GM12864 (cell line): ENCODE measurements at regions not wholly inside any gene's neighbourhood (a gene's known extent, or its start where the extent isn't known, plus 50 kb on each side); places are given as distances from the start of the nearest gene placed in this dataset.

Experiments used
- DNase-seq: peaks from one replicate; pipeline ENCODE4 v3.0.0-alpha.2; 2011; ENCODE audit warnings: low read depth
- H3K4me3 ChIP-seq: 2 replicates; pipeline ENCODE4 v1.5.1; 2011; ENCODE audit warnings: mild to moderate bottlenecking, low read depth, low read length, control low read depth
- CTCF ChIP-seq: IDR thresholded peaks from 2 replicates; pipeline ENCODE4 v1.5.1; 2011; ENCODE audit warnings: low read depth, mild to moderate bottlenecking, moderate library complexity, low read length, control low read depth, inconsistent platforms; ENCODE audit errors: missing control alignments

- H3K4me3 ChIP-seq, result no peak overlapping the region
- TF ChIP-seq CTCF, result no peak
- no peak for DNase-seq
Measured at GRCh38 chr3:4139462-4140140, 163.6 kb upstream of the SETMAR start.

- DNase-seq, result no peak
- TF ChIP-seq CTCF, result no peak
- no peak overlapping the region for H3K4me3 ChIP-seq
Measured at GRCh38 chr3:4140921-4141320, 162.2 kb upstream of the SETMAR start.

- no peak for TF ChIP-seq CTCF
- DNase-seq, result no peak
- H3K4me3 ChIP-seq, result no peak overlapping the region
Measured at GRCh38 chr3:4147556-4148118, 155.5 kb upstream of the SETMAR start.

GRCh38 chr3:4149296-4149695 lies 153.9 kb upstream of the SETMAR start:
- TF ChIP-seq CTCF, result no peak
- no peak overlapping the region for H3K4me3 ChIP-seq
- DNase-seq, result no peak

- H3K4me3 ChIP-seq, result no peak overlapping the region
- DNase-seq, result no peak
- TF ChIP-seq CTCF, result no peak
Measured at GRCh38 chr3:4150816-4151215, 152.4 kb upstream of the SETMAR start.

- no peak for DNase-seq
- H3K4me3 ChIP-seq, result no peak overlapping the region
- TF ChIP-seq CTCF, result no peak
Measured at GRCh38 chr3:4151859-4152258, 151.3 kb upstream of the SETMAR start.

GRCh38 chr3:4153771-4154170 lies 149.4 kb upstream of the SETMAR start:
- no peak overlapping the region for H3K4me3 ChIP-seq
- no peak for TF ChIP-seq CTCF
- DNase-seq, result no peak
